ENCODE measurements at regions not wholly inside any gene's neighbourhood (a gene's known extent, or its start where the extent isn't known, plus 50 kb on each side); places are given as distances from the start of the nearest gene placed in this dataset.

DNA sequence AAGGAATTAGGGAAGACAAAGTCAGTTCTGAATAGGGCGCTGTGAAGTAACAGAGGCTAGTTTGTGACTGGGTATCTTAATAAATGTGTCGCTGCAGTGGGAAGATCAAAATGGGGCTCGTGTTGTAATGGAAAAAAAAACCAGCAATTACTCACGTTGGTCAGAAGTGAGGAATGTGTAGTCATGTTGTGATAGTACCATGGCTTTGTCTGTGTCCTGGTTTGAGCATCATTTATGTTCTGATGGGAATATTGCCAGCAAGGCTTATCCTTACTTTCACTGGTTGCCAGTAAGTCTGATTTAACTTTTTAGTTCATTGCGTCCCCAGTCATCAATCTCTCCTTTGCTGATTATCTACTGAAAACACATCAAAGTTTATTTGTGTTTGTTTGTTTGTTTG, 467.6 kb downstream of the NYAP2 start:
- TF ChIP-seq POLR2A (IDR thresholded peaks at IDR 0.05), result no peak
- TF ChIP-seq, protein P1, sequence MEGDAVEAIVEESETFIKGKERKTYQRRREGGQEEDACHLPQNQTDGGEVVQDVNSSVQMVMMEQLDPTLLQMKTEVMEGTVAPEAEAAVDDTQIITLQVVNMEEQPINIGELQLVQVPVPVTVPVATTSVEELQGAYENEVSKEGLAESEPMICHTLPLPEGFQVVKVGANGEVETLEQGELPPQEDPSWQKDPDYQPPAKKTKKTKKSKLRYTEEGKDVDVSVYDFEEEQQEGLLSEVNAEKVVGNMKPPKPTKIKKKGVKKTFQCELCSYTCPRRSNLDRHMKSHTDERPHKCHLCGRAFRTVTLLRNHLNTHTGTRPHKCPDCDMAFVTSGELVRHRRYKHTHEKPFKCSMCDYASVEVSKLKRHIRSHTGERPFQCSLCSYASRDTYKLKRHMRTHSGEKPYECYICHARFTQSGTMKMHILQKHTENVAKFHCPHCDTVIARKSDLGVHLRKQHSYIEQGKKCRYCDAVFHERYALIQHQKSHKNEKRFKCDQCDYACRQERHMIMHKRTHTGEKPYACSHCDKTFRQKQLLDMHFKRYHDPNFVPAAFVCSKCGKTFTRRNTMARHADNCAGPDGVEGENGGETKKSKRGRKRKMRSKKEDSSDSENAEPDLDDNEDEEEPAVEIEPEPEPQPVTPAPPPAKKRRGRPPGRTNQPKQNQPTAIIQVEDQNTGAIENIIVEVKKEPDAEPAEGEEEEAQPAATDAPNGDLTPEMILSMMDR (IDR thresholded peaks at IDR 0.05), result no peak
- WGBS, 2 donors, result 81 to 83% methylated on average over 5 of the region's 5 CpGs
- DNase-seq, result no peak
- intact Hi-C loops (cut with DNase I), result no loop called here
- no peak overlapping the region for H3K27ac ChIP-seq
- no peak overlapping the region for H3K4me3 ChIP-seq (replicated peaks in 1 of 3)
- H3K4me1 ChIP-seq, result no peaks in the 10 kb centered on the region
- no peaks in the 10 kb centered on the region for H3K36me3 ChIP-seq
- H3K9me3 ChIP-seq, result no peaks in the 10 kb centered on the region
- no peaks in the 10 kb centered on the region for H3K27me3 ChIP-seq

DNA sequence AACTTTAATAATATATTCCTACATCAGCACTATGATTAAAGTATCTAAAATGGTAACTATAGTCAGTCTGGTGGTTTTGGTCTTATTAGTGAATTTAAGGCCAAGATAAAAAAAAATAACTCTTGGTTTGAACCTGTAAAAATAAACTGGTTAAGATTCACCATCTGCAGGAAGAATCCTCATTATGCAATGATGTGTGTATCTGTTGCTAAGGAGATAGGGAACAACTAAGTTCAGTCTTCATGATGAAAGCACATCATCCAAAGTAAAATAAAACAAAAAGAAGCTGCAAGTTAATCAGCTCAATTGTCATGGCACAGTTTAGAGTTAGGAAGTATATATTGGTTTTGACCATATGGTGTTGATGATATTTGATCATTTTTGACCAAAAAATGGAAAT, 466.0 kb downstream of the NYAP2 start:
- no peak for DNase-seq
- Histone ChIP-seq H3K27ac (no peak overlapping the region), H3K4me3 (replicated peaks in 1 of 3) (no peak overlapping the region), H3K27me3 (no peaks in the 10 kb centered on the region), H3K9me3 (no peaks in the 10 kb centered on the region), H3K4me1 (no peaks in the 10 kb centered on the region), H3K36me3 (no peaks in the 10 kb centered on the region)
- intact Hi-C loops (cut with DNase I), result no loop called here
- TF ChIP-seq, protein P1 (IDR thresholded peaks at IDR 0.05), result no peak
- no peak for TF ChIP-seq POLR2A (IDR thresholded peaks at IDR 0.05)

DNA sequence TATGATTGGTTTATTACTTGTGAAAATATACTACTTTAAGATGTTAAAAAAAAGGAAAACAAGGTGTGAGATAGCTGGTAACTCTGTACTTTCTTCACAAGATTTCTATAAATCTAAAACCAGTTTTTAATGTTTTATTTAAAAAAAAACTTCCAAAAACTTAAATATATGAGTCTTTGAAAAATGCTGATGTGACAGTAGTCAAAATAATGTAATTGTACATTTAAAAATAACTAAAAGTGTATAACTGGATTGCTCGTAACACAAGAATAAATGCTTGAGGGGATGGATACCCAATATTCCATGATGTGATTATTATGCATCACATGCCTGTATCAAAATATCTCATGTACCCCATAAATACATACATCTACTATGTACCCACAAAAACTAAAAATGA, 464.9 kb downstream of the NYAP2 start:
- H3K9me3 ChIP-seq, result no peaks in the 10 kb centered on the region
- H3K4me1 ChIP-seq, result no peaks in the 10 kb centered on the region
- DNase-seq, result no peak
- H3K4me3 ChIP-seq (replicated peaks in 1 of 3), result no peak overlapping the region
- TF ChIP-seq, protein P1 (IDR thresholded peaks at IDR 0.05), result no peak
- no peak for TF ChIP-seq POLR2A (IDR thresholded peaks at IDR 0.05)
- 92 to 93% methylated on average over 1 of the region's 1 CpG for WGBS, 2 donors
- H3K36me3 ChIP-seq, result no peaks in the 10 kb centered on the region
- no peak overlapping the region for H3K27ac ChIP-seq
- intact Hi-C loops (cut with DNase I), result no loop called here
- H3K27me3 ChIP-seq, result no peaks in the 10 kb centered on the region

DNA sequence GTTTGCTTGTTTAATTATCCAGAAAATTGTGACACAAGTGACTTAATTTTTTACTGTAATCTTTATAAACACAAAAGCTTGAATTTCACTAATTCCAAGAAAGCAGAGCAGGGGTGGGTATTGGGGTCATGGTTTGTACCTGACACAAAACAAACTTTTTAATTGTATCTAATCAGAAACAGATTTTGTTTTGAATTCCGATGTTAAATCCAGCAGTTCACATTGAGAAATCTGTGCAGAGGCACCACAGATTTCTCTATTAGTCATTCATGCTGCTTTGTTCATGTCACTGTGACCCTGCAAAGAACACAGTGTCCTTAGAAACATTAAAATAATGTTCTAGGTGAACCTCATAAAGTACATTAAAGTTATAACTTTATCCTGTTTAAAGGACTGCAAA, 443.4 kb downstream of the NYAP2 start:
- H3K27me3 ChIP-seq, result no peaks in the 10 kb centered on the region
- TF ChIP-seq, protein P1 (IDR thresholded peaks at IDR 0.05), result no peak
- no peak for TF ChIP-seq POLR2A (IDR thresholded peaks at IDR 0.05)
- intact Hi-C loops (cut with DNase I), result no loop called here
- H3K27ac ChIP-seq, result no peak overlapping the region
- peaks cover 0 to 11% of the 10 kb centered on the region in 2 donors for H3K4me1 ChIP-seq
- no peaks in the 10 kb centered on the region for H3K36me3 ChIP-seq
- whole genome bisulfite sequencing, 2 donors, result 52 to 55% methylated on average over 1 of the region's 1 CpG
- DNase-seq, result no peak
- H3K4me3 ChIP-seq (replicated peaks in 1 of 3), result no peak overlapping the region
- no peaks in the 10 kb centered on the region for H3K9me3 ChIP-seq

DNA sequence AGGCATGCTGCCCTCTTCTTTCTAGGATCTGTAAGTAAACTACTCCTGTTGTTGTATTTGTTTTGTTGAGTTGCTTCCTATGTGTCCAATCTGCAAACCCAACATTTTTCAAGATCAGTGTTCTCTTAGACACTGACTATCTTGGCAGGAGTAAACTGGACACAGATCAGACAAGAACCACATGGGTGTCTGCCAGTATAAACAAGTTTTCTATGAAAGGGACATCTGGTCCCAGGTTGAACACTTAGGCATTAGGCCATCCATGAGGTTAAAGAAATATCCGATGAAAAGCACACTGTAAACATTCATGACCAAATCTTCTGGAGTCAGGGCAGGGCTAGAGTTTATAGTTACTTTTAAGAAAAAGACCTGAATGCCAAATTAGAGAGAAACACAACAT, 441.8 kb downstream of the NYAP2 start:
- H3K27me3 ChIP-seq, result no peaks in the 10 kb centered on the region
- no peak for DNase-seq
- TF ChIP-seq, protein P1 (IDR thresholded peaks at IDR 0.05), result no peak
- TF ChIP-seq POLR2A (IDR thresholded peaks at IDR 0.05), result no peak
- WGBS, 2 donors, result 39 to 58% methylated on average over 1 of the region's 1 CpG
- H3K36me3 ChIP-seq, result no peaks in the 10 kb centered on the region
- H3K4me1 ChIP-seq, result peaks cover 0 to 11% of the 10 kb centered on the region in 2 donors
- intact Hi-C loops (cut with DNase I), result no loop called here
- H3K9me3 ChIP-seq, result no peaks in the 10 kb centered on the region
- H3K4me3 ChIP-seq (replicated peaks in 1 of 3), result no peak overlapping the region
- no peak overlapping the region for H3K27ac ChIP-seq
